CD4-positive, alpha-beta T cell treated with Interleukin-6 for 4 hours (primary cell): ENCODE measurements at regions not wholly inside any gene's neighbourhood (a gene's known extent, or its start where the extent isn't known, plus 50 kb on each side); places are given as distances from the start of the nearest gene placed in this dataset.

ENCODE experiments used
- DNase-seq: peaks from one replicate; pipeline ENCODE4 v3.0.0-alpha.2; 2020; ENCODE audit warnings: mixed read lengths

- DNase-seq, result no peak
Measured at GRCh38 chr3:187977659-187978058, 176.3 kb upstream of the LPP start.

DNA sequence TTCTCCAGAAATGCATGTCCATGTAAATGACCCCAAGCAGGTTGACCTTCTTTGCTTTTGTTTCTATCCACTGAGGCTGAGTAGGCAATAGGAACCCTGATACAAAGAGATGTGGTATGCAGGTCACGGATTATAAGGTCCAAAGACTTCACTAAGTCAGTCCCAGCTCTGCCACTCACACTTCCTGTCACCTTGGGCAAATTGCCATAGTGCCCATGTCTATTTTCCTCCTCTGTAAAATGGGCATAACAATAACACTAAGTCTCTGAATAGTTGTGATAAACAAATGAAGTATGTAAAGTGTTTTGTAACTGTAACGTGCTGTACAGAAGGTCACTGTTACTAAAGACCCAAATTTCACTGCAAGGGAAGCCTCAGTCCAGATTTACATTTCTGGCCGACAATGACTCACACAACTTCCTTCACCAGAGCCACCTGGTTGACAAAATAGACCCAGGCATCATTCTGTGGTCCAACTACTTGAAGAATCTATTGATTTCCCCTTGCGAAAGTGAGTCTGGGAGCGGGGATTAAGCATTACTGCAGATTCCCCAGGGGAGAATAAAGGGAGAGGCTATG is 175.4 kb upstream of the LPP start:
- DNase-seq, result peak; percentile 39

- DNase-seq, result peak; percentile 68
Measured at GRCh38 chr3:187979564-187979963, 174.4 kb upstream of the LPP start.

- no peak for DNase-seq
Measured at GRCh38 chr3:187980861-187981260, 173.1 kb upstream of the LPP start.

- DNase-seq, result no peak
Measured at GRCh38 chr3:187982142-187982541, 171.8 kb upstream of the LPP start.

- DNase-seq, result no peak
Measured at GRCh38 chr3:187983484-187984124, 170.4 kb upstream of the LPP start.

GRCh38 chr3:187985647-187986046 is 168.3 kb upstream of the LPP start:
- no peak for DNase-seq

GRCh38 chr3:187986514-187986934 is 167.4 kb upstream of the LPP start:
- peak; percentile 63 for DNase-seq

DNA sequence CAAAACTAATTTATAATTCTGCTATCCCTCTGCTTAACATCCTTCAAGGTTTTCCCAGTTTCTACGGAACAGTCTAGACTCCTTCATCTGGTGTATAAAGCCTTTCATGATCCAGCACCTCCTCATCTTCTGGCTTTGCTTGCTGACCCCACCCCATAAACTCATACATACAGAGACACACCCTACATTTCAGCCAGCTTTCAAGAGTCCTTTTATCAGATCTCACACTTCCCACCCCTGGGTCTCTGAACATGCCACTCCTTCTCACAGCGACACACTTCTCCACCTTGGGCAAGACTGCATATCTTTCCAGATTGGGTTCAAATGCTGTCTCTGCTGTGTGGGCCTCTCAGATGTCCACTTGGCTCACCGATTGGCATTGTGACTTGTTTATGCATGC is 166.8 kb upstream of the LPP start:
- DNase-seq, result no peak

- DNase-seq, result peak; percentile 68
Measured at GRCh38 chr3:187987924-187988323, 166.0 kb upstream of the LPP start.

- no peak for DNase-seq
Measured at GRCh38 chr3:187989575-187990153, 164.3 kb upstream of the LPP start.

GRCh38 chr3:187992609-187993008 is 161.3 kb upstream of the LPP start:
- DNase-seq, result no peak

DNA sequence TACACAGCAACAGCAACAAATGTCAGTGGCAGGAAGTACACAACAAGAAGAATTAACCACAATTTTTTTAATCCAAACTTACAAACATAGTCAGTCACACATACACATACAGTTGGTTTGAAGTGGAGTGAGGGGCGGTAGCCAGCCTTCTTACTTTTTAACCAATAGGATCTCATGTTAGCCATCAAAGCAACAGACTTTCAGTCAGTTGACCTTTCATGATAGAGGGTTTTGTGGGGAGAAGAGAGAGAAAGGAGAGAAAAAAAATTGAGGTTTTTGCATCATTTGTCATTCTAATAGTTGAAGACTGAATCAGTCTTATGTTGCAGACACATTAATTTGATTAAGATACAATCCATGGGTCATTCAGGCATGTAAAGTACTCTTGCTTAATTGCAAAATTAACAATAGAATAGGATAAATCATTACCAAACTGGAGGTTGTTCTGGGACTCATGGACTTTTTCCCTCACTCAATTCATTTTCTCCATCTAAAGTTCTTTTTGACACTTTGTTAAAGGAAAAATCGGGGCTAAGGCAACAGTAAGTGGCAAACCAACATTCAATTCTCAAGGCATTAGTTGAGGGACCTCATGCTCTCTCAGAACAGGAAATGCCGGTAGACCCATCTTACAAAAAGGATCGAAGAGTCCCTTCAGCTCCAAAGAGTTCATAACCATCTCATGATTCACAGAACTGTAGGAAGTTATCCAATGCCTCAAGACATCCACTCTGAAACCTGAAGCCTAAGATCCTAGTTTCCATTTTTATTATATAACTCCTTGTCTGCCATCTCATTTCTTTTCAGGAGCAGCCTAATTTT is 159.5 kb upstream of the LPP start:
- DNase-seq, result peak; percentile 63

DNA sequence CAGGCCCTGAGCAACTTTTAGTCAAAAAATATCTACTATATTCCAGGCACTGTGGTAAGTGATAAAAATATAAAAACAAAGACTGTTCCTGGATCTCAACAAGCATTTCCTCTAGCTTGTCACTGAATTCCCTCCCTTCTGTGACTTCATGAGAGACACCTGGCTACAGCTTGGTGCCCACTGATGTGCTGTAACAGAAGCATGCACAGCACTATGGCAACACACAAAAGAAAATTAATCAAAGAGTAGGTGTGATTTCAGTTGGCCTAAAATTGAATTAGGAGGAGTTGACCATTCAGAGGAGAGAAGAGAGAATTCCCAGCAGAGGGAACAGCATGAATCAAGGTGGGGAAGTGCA is 158.9 kb upstream of the LPP start:
- DNase-seq, result no peak

- DNase-seq, result no peak
Measured at GRCh38 chr3:187995667-187996066, 158.3 kb upstream of the LPP start.

- DNase-seq, result no peak
Measured at GRCh38 chr3:187996609-187997008, 157.3 kb upstream of the LPP start.

DNA sequence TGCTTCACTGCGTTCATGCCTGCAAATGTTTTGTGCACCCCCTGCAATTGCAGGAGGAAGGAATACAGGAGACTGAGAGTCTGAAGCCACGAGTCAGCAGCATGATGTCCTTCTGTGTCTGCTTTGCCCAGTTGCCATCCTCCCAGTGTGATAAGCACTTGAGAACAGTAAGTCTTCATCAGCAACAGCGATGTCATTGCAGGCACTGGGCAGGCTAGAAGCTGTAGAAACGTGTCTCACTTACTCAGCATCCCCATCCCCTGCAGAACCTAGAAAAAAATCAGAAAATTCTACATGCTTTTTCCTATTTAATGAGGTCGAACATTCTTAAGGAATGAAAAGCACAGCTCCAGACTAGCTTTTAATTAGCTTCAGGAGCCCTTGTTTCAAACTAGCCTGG is 156.5 kb upstream of the LPP start:
- DNase-seq, result no peak

DNA sequence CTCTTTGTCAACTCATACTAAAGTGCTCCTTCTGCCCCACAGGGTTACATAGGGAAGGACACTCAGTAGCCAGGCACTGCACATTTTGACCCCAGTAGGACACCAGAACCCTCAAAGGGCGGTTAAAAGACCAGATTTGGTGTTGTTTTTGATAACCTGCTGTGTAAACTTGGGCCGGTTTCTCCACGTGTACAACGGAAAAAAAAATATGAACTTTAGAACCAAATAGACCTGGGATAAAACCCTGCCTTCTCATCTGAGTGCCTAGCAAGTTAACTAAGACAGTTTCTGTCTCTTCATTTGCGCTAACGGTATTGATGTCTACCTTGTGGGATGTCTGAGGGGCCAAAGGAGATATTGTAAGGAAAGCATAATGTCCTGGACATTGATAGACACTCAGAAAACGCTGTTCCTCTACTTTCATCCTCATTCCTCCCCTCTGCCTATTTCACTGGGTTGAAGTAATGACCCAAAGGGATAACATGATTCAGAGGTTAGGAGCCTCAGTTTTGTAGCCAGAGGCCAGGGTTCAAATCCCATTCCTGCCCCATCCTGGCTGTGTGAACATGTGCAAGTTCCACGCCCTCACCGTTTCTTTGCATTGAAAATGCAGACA is 155.9 kb upstream of the LPP start:
- DNase-seq, result no peak

DNA sequence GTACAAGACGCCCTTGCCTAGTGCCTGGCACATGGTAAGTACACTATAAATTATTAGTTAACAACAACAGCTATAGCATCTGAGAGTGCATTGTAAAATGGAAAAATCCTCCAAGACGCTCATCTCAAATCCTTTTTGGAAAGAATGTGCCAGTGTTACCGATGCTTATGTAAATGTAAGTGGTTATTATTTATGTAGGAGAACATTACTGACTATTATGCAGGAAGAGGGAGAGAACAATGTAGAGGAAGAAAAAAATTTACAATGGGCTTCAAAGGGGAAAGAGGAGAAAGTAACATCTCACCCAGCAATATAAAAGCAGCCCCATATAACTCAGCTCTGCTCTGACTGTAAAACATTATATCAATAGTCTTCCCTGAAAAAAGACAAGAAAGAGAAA is 155.3 kb upstream of the LPP start:
- no peak for DNase-seq

DNA sequence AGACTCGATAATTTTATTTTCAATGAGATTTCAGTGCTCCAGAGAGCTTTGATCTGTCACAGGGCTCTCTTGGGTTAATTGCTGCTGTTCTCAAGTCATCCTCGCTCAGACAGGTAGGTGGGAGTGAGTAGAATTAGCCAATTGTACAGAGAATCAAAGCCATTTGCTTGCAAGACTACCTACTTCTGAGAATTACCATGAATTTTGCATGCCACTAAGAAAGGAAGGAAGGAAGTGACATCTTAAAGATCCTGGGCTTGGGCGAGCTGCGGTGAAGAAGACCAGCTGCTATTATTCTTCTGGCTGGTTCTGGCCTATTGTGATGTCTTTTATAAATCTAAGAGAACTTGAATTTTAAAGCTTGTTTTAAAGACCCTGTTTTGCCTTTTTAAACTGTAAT is 154.1 kb upstream of the LPP start:
- peak; percentile 50 for DNase-seq

GRCh38 chr3:188000361-188000861 is 153.5 kb upstream of the LPP start:
- peak; percentile 44 for DNase-seq

DNA sequence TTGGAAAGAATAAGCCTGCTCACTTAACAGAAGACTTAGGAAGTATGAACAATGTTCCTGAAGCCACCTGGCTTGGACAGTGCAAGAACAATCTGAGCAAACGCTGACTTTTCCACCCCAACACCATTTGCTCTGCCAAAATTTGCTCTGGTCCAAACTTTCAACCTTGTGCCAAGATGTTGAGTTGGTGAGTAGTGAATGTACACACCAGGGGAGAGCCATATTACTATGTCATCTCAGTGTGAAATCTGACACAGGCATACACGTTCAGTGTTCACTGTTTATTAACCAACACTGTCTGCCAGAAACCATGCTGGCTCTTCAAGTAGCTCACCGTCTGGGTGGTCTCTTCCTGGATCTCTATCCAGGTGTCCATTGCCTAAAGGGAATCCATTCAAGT is 152.9 kb upstream of the LPP start:
- no peak for DNase-seq

- DNase-seq, result no peak
Measured at GRCh38 chr3:188001926-188002325, 152.0 kb upstream of the LPP start.
